ENCODE measurements at regions not wholly inside any gene's neighbourhood (a gene's known extent, or its start where the extent isn't known, plus 50 kb on each side); places are given as distances from the start of the nearest gene placed in this dataset.

GRCh38 chr15:95226835-95227234, 995.5 kb downstream of the MCTP2 start:
- Histone ChIP-seq H3K4me3 (no peak overlapping the region), H3K9ac (no peak overlapping the region), H3K9me3 (peaks cover 9% of the 10 kb centered on the region), H3K27ac (no peak overlapping the region), H4K20me1 (no peaks in the 10 kb centered on the region), H3K4me1 (no peaks in the 10 kb centered on the region), H3K36me3 (no peaks in the 10 kb centered on the region), H3K27me3 (no peaks in the 10 kb centered on the region), H3K4me2 (no peak overlapping the region)
- TF ChIP-seq Cebpa-rat (IDR thresholded peaks at IDR 0.05): no peak

GRCh38 chr15:95227235-95227634, 995.9 kb downstream of the MCTP2 start:
- no peak overlapping the region for H3K27ac ChIP-seq

GRCh38 chr15:95228856-95229555, 997.6 kb downstream of the MCTP2 start:
- no peaks in the 10 kb centered on the region for H4K20me1 ChIP-seq
- no peaks in the 10 kb centered on the region for H3K36me3 ChIP-seq
- H3K27me3 ChIP-seq: no peaks in the 10 kb centered on the region
- no peak overlapping the region for H3K9ac ChIP-seq
- no peaks in the 10 kb centered on the region for H3K4me1 ChIP-seq
- H3K27ac ChIP-seq: no peak overlapping the region
- no peak for TF ChIP-seq Cebpa-rat (IDR thresholded peaks at IDR 0.05)
- no peak overlapping the region for H3K4me3 ChIP-seq
- peaks cover 7% of the 10 kb centered on the region; the same call in 1 of the 2 replicates for H3K9me3 ChIP-seq
- no peak overlapping the region for H3K4me2 ChIP-seq

More at GRCh38 chr15:95227235-95227634, 995.9 kb downstream of the MCTP2 start:
- Histone ChIP-seq H3K4me1 (no peaks in the 10 kb centered on the region), H3K4me2 (no peak overlapping the region), H3K9ac (no peak overlapping the region), H3K36me3 (no peaks in the 10 kb centered on the region), H4K20me1 (no peaks in the 10 kb centered on the region), H3K4me3 (no peak overlapping the region), H3K9me3 (peaks cover 9% of the 10 kb centered on the region), H3K27me3 (no peaks in the 10 kb centered on the region)
- no peak for TF ChIP-seq Cebpa-rat (IDR thresholded peaks at IDR 0.05)

GRCh38 chr15:95235033-95235432, 1003.7 kb downstream of the MCTP2 start:
- no peaks in the 10 kb centered on the region for H4K20me1 ChIP-seq
- H3K9ac ChIP-seq: no peak overlapping the region
- no peak overlapping the region for H3K27ac ChIP-seq
- no peak for TF ChIP-seq Cebpa-rat (IDR thresholded peaks at IDR 0.05)
- H3K36me3 ChIP-seq: no peaks in the 10 kb centered on the region
- peak overlapping the region; percentile 16; the same call in 1 of the 2 replicates for H3K4me3 ChIP-seq
- no peaks in the 10 kb centered on the region for H3K27me3 ChIP-seq
- no peaks in the 10 kb centered on the region for H3K4me1 ChIP-seq
- H3K9me3 ChIP-seq: peaks cover 28% of the 10 kb centered on the region
- H3K4me2 ChIP-seq: no peak overlapping the region

DNA sequence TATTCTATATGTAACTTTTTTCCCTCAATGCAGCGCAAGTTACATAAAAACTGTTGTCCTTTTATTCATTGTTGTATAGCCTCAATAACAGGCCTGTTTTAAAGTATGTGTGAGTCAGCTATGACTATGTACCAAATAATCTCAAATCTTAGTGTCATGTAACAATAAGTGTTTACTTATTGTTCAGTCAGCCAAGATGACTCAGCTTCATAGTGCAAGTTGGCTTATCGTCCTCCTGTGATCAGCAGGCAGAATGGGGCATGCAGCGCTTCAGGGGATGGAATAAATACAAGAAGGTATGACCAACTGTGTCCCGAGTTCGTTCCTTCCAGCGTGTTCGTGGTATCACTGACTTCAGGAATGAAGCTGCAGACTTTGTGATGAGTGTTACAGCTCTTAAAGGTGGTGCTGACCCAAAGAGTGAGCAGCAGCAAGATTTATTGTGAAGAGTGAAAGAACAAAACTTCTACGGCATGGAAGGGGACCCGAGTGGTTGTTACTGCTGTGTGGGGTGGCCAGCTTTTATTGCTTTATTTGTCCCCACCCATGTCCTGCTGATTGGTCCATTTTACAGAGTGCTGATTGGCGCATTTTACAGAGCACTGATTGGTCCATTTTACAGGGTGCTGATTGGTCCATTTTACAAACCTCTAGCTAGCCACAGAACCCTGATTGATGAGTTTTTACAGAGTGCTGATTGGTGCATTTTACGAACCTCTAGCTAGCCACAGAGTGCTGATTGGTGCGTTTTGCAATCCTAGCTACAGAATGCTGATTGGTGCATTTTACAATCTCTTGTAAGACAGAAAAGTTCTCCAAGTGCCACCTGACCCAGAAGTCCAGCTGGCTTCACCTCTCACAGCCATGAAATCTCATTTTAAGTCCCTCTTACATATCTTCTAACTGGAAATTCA, 1016.0 kb downstream of the MCTP2 start:
- Histone ChIP-seq H3K9ac (no peak overlapping the region), H3K36me3 (no peaks in the 10 kb centered on the region), H3K4me1 (no peaks in the 10 kb centered on the region), H3K9me3 (no peaks in the 10 kb centered on the region), H3K4me2 (no peak overlapping the region), H3K27me3 (no peaks in the 10 kb centered on the region), H3K27ac (no peak overlapping the region), H3K4me3 (no peak overlapping the region), H4K20me1 (no peaks in the 10 kb centered on the region)
- TF ChIP-seq Cebpa-rat (IDR thresholded peaks at IDR 0.05): no peak

DNA sequence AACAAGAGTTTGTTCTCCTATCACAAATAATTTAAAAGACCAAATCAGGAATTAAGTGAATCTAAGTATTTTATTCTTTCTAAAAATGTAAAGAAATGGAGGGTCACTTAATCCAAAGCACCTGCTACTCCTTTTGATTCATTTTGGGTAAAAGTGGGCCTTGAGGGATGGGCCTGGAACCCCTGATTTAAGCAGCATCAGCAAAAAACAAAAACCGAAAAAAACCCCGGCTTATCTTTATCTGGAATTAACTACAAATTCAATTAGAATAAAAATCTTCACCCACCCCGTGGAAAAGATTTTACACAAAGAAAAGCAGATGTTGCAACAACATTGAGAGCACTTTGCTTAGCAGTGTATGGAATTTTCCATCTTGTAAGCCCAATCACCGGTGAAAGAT, 1018.2 kb downstream of the MCTP2 start:
- TF ChIP-seq Cebpa-rat (IDR thresholded peaks at IDR 0.05): no peak
- no peak overlapping the region for H3K27ac ChIP-seq

GRCh38 chr15:95252404-95252803, 1021.0 kb downstream of the MCTP2 start:
- Histone ChIP-seq H3K4me2 (no peak overlapping the region), H3K9ac (no peak overlapping the region), H3K9me3 (no peaks in the 10 kb centered on the region), H3K4me1 (no peaks in the 10 kb centered on the region), H3K36me3 (no peaks in the 10 kb centered on the region), H3K27ac (no peak overlapping the region), H3K4me3 (no peak overlapping the region), H3K27me3 (no peaks in the 10 kb centered on the region), H4K20me1 (no peaks in the 10 kb centered on the region)
- no peak for TF ChIP-seq Cebpa-rat (IDR thresholded peaks at IDR 0.05)

More for the DNA sequence above, 1018.2 kb downstream of the MCTP2 start:
- no peak overlapping the region for H3K4me2 ChIP-seq
- no peaks in the 10 kb centered on the region for H3K27me3 ChIP-seq
- H3K9ac ChIP-seq: no peak overlapping the region
- no peaks in the 10 kb centered on the region for H4K20me1 ChIP-seq
- H3K9me3 ChIP-seq: no peaks in the 10 kb centered on the region
- H3K4me1 ChIP-seq: no peaks in the 10 kb centered on the region
- no peaks in the 10 kb centered on the region for H3K36me3 ChIP-seq
- H3K4me3 ChIP-seq: no peak overlapping the region

GRCh38 chr15:95254263-95254662, 1022.9 kb downstream of the MCTP2 start:
- no peaks in the 10 kb centered on the region for H4K20me1 ChIP-seq
- no peak overlapping the region for H3K27ac ChIP-seq
- H3K27me3 ChIP-seq: no peaks in the 10 kb centered on the region
- no peak overlapping the region for H3K4me2 ChIP-seq
- H3K4me1 ChIP-seq: no peaks in the 10 kb centered on the region
- no peaks in the 10 kb centered on the region for H3K36me3 ChIP-seq
- no peak for TF ChIP-seq Cebpa-rat (IDR thresholded peaks at IDR 0.05)
- no peaks in the 10 kb centered on the region for H3K9me3 ChIP-seq
- H3K9ac ChIP-seq: no peak overlapping the region
- H3K4me3 ChIP-seq: no peak overlapping the region

- H3K27ac ChIP-seq: no peak overlapping the region
- no peaks in the 10 kb centered on the region for H3K36me3 ChIP-seq
- H3K9me3 ChIP-seq: no peaks in the 10 kb centered on the region
- no peaks in the 10 kb centered on the region for H3K4me1 ChIP-seq
- H3K4me2 ChIP-seq: no peak overlapping the region
- no peak overlapping the region for H3K4me3 ChIP-seq
- H3K9ac ChIP-seq: no peak overlapping the region
- no peak for TF ChIP-seq Cebpa-rat (IDR thresholded peaks at IDR 0.05)
- H3K27me3 ChIP-seq: no peaks in the 10 kb centered on the region
- no peaks in the 10 kb centered on the region for H4K20me1 ChIP-seq
Measured at GRCh38 chr15:95259513-95259912, 1028.2 kb downstream of the MCTP2 start.

DNA sequence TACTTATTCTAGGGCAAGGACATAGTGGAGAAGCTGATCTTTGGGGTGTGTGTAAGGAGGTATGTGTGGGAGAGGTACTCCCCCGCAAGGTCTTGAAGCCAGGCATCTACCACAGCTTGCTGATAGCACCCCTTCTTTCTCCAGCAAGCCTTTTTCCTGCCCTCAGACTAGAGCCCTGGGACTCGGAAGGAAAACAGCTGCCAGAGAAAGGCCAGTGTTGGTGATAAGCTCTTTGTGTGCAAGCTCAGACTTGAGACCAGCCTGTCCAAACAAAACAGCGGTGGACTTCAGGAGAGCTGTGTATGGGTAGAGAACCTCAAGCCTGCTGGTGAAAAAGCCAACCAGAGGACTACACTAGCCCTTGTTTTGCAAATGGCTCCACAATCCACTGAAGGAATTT, 1028.6 kb downstream of the MCTP2 start:
- Histone ChIP-seq H3K4me1 (no peaks in the 10 kb centered on the region), H3K9me3 (no peaks in the 10 kb centered on the region), H3K36me3 (no peaks in the 10 kb centered on the region), H3K4me2 (no peak overlapping the region), H3K27me3 (no peaks in the 10 kb centered on the region), H4K20me1 (no peaks in the 10 kb centered on the region), H3K4me3 (no peak overlapping the region), H3K9ac (no peak overlapping the region), H3K27ac (no peak overlapping the region)
- TF ChIP-seq Cebpa-rat (IDR thresholded peaks at IDR 0.05): no peak

All from BLaER1 (cell line).